Spleen (tissue), 11 donors: ENCODE measurements at regions not wholly inside any gene's neighbourhood (a gene's known extent, or its start where the extent isn't known, plus 50 kb on each side); places are given as distances from the start of the nearest gene placed in this dataset.

Experiments
- DNase-seq: peaks from one replicate; pipeline ENCODE4 v3.0.0-alpha.2; 2020
- H3K27ac ChIP-seq, 8 donors: fragments of 200-600 bp; sonication (generic) in 7 of 8; 1 replicate in 4 of 8; 2 replicates in 4 of 8; pipeline versions ENCODE4 v1.5.0 to v1.8.0; 2016 to 2021; ENCODE audit warnings: inconsistent platforms in 4 of 8, mild to moderate bottlenecking in 4 of 8, moderate library complexity in 1 of 8
- H3K27me3 ChIP-seq, 7 donors: fragments of 200-600 bp; sonication (generic) in 6 of 7; replicated peaks in 1 of 7; 1 replicate in 4 of 7; 2 replicates in 3 of 7; pipeline versions ENCODE4 v1.5.0 to v1.8.0; 2016 to 2021; ENCODE audit warnings: inconsistent platforms in 3 of 7, mild to moderate bottlenecking in 1 of 7
- H3K36me3 ChIP-seq, 6 donors: fragments of 200-600 bp; sonication (generic) in 5 of 6; 1 replicate in 4 of 6; 2 replicates in 2 of 6; pipeline versions ENCODE4 v1.5.0 to v1.8.0; 2016 to 2021; ENCODE audit warnings: inconsistent platforms in 2 of 6
- H3K4me1 ChIP-seq, 6 donors: fragments of 200-600 bp; sonication (generic) in 5 of 6; 1 replicate in 3 of 6; 2 replicates in 3 of 6; pipeline versions ENCODE4 v1.5.0 to v1.8.0; 2016 to 2021; ENCODE audit warnings: inconsistent platforms in 3 of 6
- H3K4me3 ChIP-seq, 8 donors: fragments of 200-600 bp; sonication (generic) in 7 of 8; 1 replicate in 4 of 8; 2 replicates in 4 of 8; pipeline versions ENCODE4 v1.5.0 to v1.8.0; 2016 to 2021; ENCODE audit warnings: inconsistent platforms in 4 of 8, mild to moderate bottlenecking in 4 of 8, moderate library complexity in 2 of 8
- H3K9me3 ChIP-seq, 8 donors: fragments of 200-600 bp; sonication (generic) in 7 of 8; 1 replicate in 4 of 8; 2 replicates in 4 of 8; pipeline versions ENCODE4 v1.5.0 to v1.8.0; 2016 to 2021; ENCODE audit warnings: inconsistent platforms in 4 of 8
- POLR2A ChIP-seq, 3 donors: fragments of 450-650 bp; IDR thresholded peaks; one replicate each; pipeline ENCODE4 v1.5.1; 2017; ENCODE audit warnings: antibody characterized with exemption in 3 of 3, mild to moderate bottlenecking in 1 of 3
- POLR2AphosphoS5 ChIP-seq, 3 donors: sonication (generic); formaldehyde crosslinking; IDR thresholded peaks; one replicate each; pipeline ENCODE4 v1.5.1; 2017; ENCODE audit warnings: antibody characterized with exemption in 3 of 3
- WGBS, 5 donors: extraction: QIAGEN DNeasy Blood & Tissue Kit in 3 of 5; methylation state at CpG; one replicate each; pipeline versions ENCODE4 v1.1.5 to v1.1.7; 2013 to 2018; 5-methylcytosine and 5-hydroxymethylcytosine counted together
- intact Hi-C: fragments of 100-400 bp; cut with DNase I; formaldehyde crosslinking; loops from one replicate; pipeline ENCODE4 v1.15.0; 2023; ENCODE audit warnings: low total_unique reads
- TF ChIP-seq, protein P1 (sequence below), 11 experiments: fragments of 200-600 bp in 7 of 11; fragments of 450-650 bp in 4 of 11; sonication (generic) in 4 of 11; IDR thresholded peaks in 8 of 11; conservative IDR thresholded peaks in 3 of 11; 1 replicate in 7 of 11; 2 replicates in 4 of 11; pipeline versions ENCODE4 v1.4.0 to v1.8.0; 2016 to 2021; ENCODE audit warnings: antibody characterized with exemption in 11 of 11, inconsistent platforms in 4 of 11, mild to moderate bottlenecking in 1 of 11
- donor health status: healthy with polysubstance abuse.
- donor health status: DM: no; HTN: no; CAD: no; lungs with moderate emphysema.
- donor health status: DM: no; HTN: no; CAD: no.
- donor health status: Bipolar disorder and iron deficiency.
- donor health status: healthy.
- donor health status: DM: no; HTN: no; CAD: no.
- donor health status: DM: yes; HTN: yes; CAD: no.

DNA sequence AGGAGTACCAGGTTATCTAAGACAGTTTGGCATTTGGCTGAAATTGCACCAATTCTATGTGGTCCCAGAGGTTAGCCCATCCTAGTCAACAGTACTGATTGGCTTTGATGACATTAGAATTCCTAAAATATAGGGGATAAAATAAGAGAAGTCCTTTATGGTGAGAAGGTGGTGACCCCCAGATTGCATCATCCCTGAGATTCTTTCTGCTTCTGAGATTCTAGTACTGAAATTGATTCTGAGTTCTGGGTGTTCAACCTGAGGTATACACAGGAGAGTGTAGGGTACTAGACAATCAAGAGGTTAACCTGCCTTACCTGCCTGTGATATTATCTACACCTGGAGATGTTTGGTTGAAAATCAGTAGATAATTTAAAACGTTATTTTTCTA is 140.9 kb upstream of the MRPS22 start:
- 48 to 74% (median 56%) methylated on average over 1 of the region's 1 CpG for WGBS, 5 donors
- TF ChIP-seq, protein P1, sequence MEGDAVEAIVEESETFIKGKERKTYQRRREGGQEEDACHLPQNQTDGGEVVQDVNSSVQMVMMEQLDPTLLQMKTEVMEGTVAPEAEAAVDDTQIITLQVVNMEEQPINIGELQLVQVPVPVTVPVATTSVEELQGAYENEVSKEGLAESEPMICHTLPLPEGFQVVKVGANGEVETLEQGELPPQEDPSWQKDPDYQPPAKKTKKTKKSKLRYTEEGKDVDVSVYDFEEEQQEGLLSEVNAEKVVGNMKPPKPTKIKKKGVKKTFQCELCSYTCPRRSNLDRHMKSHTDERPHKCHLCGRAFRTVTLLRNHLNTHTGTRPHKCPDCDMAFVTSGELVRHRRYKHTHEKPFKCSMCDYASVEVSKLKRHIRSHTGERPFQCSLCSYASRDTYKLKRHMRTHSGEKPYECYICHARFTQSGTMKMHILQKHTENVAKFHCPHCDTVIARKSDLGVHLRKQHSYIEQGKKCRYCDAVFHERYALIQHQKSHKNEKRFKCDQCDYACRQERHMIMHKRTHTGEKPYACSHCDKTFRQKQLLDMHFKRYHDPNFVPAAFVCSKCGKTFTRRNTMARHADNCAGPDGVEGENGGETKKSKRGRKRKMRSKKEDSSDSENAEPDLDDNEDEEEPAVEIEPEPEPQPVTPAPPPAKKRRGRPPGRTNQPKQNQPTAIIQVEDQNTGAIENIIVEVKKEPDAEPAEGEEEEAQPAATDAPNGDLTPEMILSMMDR (IDR thresholded peaks at IDR 0.05 in 8 of 11, conservative IDR thresholded peaks at IDR 0.05 in 3 of 11), result no peak
- TF ChIP-seq POLR2AphosphoS5 (IDR thresholded peaks at IDR 0.05), result no peak
- TF ChIP-seq POLR2A (IDR thresholded peaks at IDR 0.05), result no peak
- intact Hi-C loops, result no loop called here

DNA sequence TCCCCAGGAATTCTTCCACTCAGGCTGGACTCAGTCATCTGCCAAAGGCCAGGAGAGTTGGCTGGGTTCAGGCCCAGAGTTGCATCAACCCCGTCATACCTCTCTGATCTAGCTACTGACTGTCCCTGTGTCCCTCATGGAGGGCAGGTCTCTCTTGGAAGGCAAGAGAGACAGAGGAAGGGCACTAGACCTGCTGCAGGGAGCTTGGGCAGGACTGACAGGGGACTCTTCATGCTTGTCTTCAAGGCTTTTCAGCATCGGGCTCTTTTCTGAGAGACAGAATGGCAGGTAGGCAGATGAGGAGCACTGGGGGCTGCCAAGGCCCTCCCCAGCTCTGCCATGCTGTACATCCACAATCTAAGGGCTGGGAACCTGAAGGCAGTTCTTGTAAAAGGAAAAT is 140.1 kb upstream of the MRPS22 start:
- H3K36me3 ChIP-seq, result no peaks in the 10 kb centered on the region
- 90 to 100% (median 95%) methylated on average over 2 of the region's 2 CpGs for WGBS, 5 donors
- no peak for TF ChIP-seq POLR2A (IDR thresholded peaks at IDR 0.05)
- TF ChIP-seq POLR2AphosphoS5 (IDR thresholded peaks at IDR 0.05), result no peak
- TF ChIP-seq, protein P1 (IDR thresholded peaks at IDR 0.05 in 8 of 11, conservative IDR thresholded peaks at IDR 0.05 in 3 of 11), result no peak

More for the DNA sequence above, 140.9 kb upstream of the MRPS22 start:
- Histone ChIP-seq H3K27ac (no peak overlapping the region), H3K9me3 (no peaks in the 10 kb centered on the region), H3K36me3 (no peaks in the 10 kb centered on the region), H3K4me3 (no peak overlapping the region), H3K4me1 (no peaks in the 10 kb centered on the region), H3K27me3 (no peaks in the 10 kb centered on the region)
- DNase-seq, result no peak

DNA sequence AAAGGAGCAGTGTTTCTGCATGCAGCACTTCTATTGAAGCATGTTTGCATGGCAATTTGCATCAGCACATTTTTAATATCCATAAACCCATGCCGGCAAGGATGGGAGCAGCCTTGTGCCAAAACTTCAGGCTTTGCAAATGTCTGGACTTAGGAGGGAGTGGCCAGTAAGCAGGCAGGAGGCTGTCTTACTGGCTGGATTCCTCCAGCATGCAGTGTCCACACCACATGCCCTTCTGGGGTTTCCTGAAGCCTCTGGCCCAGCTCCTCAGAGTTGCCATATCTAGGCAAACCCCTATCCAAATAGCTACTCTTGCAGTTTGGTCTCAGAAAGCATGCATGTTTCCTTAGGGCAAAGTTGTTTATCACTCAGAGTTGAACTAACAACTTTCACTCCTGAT is 139.1 kb upstream of the MRPS22 start:
- Histone ChIP-seq H3K4me3 (no peak overlapping the region), H3K9me3 (no peaks in the 10 kb centered on the region), H3K4me1 (no peaks in the 10 kb centered on the region), H3K36me3 (no peaks in the 10 kb centered on the region), H3K27ac (no peak overlapping the region), H3K27me3 (no peaks in the 10 kb centered on the region)
- TF ChIP-seq, protein P1 (IDR thresholded peaks at IDR 0.05 in 8 of 11, conservative IDR thresholded peaks at IDR 0.05 in 3 of 11), result no peak
- TF ChIP-seq POLR2A (IDR thresholded peaks at IDR 0.05) (no peak), POLR2AphosphoS5 (IDR thresholded peaks at IDR 0.05) (no peak)
- DNase-seq, result no peak
- intact Hi-C loops, result no loop called here
- WGBS, 5 donors, result 78 to 90% (median 85%) methylated on average over 1 of the region's 1 CpG

More for the DNA sequence above, 140.1 kb upstream of the MRPS22 start:
- no peak overlapping the region for H3K4me3 ChIP-seq
- no peak for DNase-seq
- H3K27me3 ChIP-seq, result no peaks in the 10 kb centered on the region
- intact Hi-C loops, result no loop called here
- no peaks in the 10 kb centered on the region for H3K9me3 ChIP-seq
- H3K27ac ChIP-seq, result no peak overlapping the region
- no peaks in the 10 kb centered on the region for H3K4me1 ChIP-seq

DNA sequence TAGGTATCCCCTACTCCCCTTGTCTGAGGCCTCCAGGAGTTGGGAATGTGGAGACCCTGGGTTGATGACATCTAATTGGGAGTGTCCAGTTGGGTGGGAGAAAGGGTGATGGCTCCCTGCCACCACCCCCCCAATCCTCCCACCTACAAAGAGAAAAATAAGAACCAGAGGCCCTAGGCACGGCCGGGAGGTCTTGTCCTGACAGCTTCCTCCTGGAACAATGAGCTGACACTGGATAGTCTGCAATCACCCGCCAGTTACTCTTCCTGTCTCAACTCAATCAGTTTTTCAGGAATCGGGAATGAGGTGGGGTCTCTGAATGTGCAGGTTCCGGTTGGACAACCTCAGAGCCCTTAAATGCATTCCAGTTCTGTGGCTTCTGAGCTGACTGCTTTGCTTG is 129.9 kb upstream of the MRPS22 start:
- Histone ChIP-seq H3K27me3 (peaks cover 0 to 7% (median 0%) of the 10 kb centered on the region in 7 donors), H3K4me1 (no peaks in the 10 kb centered on the region), H3K36me3 (no peaks in the 10 kb centered on the region), H3K4me3 (no peak overlapping the region), H3K9me3 (peaks cover 0 to 15% (median 7%) of the 10 kb centered on the region in 8 donors), H3K27ac (no peak overlapping the region)
- DNase-seq, result no peak
- intact Hi-C loops, result no loop called here
- TF ChIP-seq POLR2A (IDR thresholded peaks at IDR 0.05) (no peak), POLR2AphosphoS5 (IDR thresholded peaks at IDR 0.05) (no peak)
- TF ChIP-seq, protein P1 (IDR thresholded peaks at IDR 0.05 in 8 of 11, conservative IDR thresholded peaks at IDR 0.05 in 3 of 11), result no peak
- WGBS, 5 donors, result 42 to 77% (median 61%) methylated on average over 5 of the region's 5 CpGs
